ENCODE measurements at regions not wholly inside any gene's neighbourhood (a gene's known extent, or its start where the extent isn't known, plus 50 kb on each side); places are given as distances from the start of the nearest gene placed in this dataset.

- TF ChIP-seq CTCF (IDR thresholded peaks at IDR 0.05) (no peak), POLR2A (IDR thresholded peaks at IDR 0.05) (no peak)
Measured at GRCh38 chr18:70494524-70494923, 205.7 kb downstream of the SOCS6 start.

All from right lobe of liver (tissue), 4 donors.